22Rv1 (cell line): ENCODE measurements at regions not wholly inside any gene's neighbourhood (a gene's known extent, or its start where the extent isn't known, plus 50 kb on each side); places are given as distances from the start of the nearest gene placed in this dataset.

ENCODE experiments used
- CTCF ChIP-seq: fragments of 450-650 bp; IDR thresholded peaks from 2 replicates; pipeline ENCODE4 v1.5.1; 2017; ENCODE audit warnings: mild to moderate bottlenecking
- ZFX ChIP-seq: fragments of 450-650 bp; IDR thresholded peaks from 2 replicates; pipeline ENCODE4 v1.6.1; 2017; ENCODE audit warnings: antibody characterized with exemption, borderline replicate concordance

- TF ChIP-seq CTCF (no peak), ZFX (no peak)
These were observed 165.9 kb upstream of the PREP start for GRCh38 chr6:105568751-105569150.
